HG03066 (cell line): ENCODE measurements at regions not wholly inside any gene's neighbourhood (a gene's known extent, or its start where the extent isn't known, plus 50 kb on each side); places are given as distances from the start of the nearest gene placed in this dataset.
"Not testable (repeated sequence)": the region's sequence is repeated elsewhere in the genome, so short reads cannot be mapped to it uniquely, and the experiment has no call there.

Experiments used
- ATAC-seq: cut with Tn5 transposase; IDR thresholded peaks from one replicate; pipeline ENCODE4 v1.9.1; 2021; ENCODE audit warnings: low read depth; ENCODE audit not compliant: unreplicated experiment

DNA sequence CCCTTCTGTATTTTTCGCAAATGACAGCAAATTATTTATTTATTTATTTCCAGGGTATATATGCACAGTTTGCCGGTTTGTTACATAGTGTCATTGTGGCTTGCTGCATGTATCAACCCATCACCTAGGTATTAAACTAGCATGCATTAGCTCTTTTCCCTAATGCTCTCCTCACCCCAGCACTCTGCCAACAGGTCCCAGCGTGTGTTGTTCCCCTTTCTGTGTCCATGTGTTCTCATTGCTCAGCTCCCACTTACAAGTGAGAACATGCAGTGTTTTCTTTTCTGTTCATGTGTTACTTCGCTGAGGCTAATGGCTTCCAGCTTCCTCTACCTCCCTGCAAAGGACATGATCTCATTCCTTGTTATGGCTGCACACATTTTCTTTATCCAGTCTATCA, 592.3 kb downstream of the TRIB2 start:
- ATAC-seq: no peak

GRCh38 chr2:13332060-13332459, 615.3 kb downstream of the TRIB2 start:
- ATAC-seq: no peak

DNA sequence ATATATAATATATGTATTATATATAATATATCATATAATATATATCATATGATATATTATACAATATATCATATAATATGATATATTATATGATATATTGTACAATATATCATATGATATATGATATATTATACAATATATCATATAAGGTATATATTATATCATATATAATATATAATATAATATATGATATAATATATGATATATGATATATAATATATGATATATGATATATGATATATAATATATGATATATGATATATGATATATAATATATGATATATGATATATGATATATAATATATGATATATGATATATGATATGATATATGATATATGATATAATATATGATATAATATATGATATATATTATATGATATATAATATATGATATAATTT, 617.3 kb downstream of the TRIB2 start:
- not testable (repeated sequence) for ATAC-seq

- no peak for ATAC-seq
These were observed 617.8 kb downstream of the TRIB2 start for GRCh38 chr2:13334545-13334944.

DNA sequence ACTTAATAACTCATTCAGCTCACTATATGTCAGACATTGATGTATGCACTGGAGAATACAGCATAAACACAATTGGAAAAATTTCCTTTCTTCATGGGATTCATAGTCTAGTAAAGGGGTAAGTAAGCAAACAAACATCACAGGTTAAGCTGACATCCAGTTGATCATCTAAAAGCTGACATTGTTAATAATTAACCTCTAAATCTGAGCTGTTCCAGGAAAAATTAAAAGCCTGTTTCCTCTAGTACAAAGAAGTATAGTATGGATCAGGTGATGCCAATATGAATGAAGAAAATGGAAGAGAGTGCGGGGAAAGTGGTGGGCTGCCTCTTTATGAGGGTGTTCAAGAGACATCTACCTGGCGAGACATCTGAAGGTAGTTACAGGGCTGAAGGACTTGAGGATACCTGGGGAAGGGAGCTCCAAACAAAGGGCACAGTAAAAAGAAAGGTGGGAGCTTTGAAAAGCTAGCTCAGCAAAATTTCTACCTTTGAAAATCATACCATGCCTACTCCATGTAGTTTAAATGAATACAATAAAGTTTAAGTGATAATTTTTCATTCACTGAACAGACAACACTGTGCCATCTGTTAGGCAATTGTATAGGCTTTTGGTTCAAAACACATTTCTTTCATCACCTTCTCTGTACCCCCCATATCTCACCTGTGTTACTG, 619.3 kb downstream of the TRIB2 start:
- ATAC-seq: no peak

DNA sequence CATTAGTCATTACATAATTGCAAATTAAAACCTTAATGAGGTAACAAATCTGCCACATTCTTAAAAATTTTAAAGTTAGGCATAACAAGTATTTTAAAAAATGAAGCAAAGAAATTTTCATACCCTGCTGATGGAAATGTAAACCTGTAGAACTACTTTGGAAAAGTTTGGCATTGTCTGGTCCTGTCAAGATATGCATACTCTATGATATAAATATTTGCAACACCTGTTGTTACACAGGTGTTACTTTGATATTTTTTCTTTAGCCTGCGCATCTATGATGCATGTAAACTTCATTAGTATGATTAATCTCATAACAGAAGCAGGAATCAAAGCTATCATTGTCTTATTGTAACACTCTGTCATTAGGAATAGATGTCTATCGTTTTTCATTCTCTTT, 634.3 kb downstream of the TRIB2 start:
- no peak for ATAC-seq

GRCh38 chr2:13353083-13353482, 636.3 kb downstream of the TRIB2 start:
- ATAC-seq: no peak

DNA sequence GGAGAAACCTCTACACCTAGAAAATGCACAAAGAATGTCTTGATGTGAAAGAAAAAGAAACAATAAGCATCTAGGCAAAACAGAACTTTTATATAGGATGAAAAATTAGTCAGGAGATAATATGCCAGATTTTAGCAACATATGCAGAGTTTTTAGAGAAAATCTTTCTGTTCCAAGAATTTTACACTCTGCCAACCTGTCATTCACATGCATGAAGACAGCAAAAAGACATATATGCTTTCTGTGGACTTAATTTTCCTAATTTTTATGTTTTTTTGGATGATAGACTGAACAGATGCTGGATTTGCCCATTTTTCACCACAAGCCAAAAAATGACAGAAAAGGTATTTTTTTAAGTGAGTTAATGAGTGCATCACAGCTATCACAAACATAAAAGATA, 637.3 kb downstream of the TRIB2 start:
- ATAC-seq: no peak

- ATAC-seq: not testable (repeated sequence)
These were observed 665.2 kb downstream of the TRIB2 start for GRCh38 chr2:13381928-13382327.

DNA sequence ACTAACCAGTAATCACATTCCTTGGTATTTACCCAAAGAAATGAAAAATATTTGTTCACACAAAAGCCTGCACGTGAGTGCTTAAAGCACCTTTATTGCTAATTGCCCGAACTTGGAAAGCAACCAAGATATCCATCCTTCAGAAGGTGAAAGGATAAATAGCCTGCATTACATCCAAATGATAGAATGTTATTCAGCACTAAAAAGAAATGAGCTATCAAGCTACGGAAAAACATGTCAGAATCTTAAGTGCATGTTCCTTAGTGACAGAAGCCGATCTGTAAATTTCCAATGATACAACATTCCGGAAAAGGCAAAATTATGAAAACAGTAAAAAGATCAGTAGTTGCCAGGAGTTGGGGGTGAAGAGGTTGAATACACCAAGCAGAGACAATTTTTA, 672.4 kb downstream of the TRIB2 start:
- not testable (repeated sequence) for ATAC-seq

DNA sequence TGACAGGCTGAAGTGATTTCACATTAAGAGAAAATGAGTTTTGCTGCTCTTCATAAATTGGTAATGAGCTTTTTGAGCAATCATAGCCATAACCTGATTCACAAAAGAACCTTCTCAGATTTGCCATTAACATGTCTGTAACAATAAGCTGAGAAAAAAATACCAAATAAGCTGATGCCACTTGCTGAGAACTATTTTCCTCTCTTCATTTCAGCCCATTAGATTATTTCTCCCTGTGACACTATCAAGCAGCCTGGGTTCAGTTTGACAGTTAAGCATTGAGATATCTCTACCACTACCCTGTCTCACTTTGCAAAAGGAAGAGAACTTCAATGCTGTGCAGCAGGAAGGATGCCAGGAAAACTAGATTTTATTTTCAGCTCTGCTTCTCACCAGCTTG, 673.9 kb downstream of the TRIB2 start:
- no peak for ATAC-seq

DNA sequence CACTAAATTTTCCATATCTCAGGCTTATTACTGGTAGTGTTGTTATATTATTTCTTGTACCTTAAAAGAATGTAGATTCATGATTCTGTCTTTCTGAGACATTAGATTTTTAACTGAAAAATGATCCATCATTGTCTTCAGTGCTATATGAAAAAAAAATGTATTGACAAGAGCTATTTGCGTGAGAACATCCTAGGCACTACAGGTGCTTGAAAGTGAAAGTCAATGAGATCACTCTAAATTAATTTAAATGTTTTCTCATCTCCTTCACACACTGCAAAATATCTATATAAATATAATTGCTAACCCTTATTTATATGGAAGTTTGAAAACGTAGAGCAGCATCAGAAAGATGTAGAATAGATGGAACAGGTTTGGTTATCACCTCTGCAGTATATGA, 684.6 kb downstream of the TRIB2 start:
- ATAC-seq: no peak

- ATAC-seq: no peak
These were observed 697.3 kb downstream of the TRIB2 start for GRCh38 chr2:13413989-13414388.

- ATAC-seq: no peak
These were observed 698.2 kb downstream of the TRIB2 start for GRCh38 chr2:13414897-13415296.

- no peak for ATAC-seq
These were observed 717.2 kb downstream of the TRIB2 start for GRCh38 chr2:13433954-13434353.

GRCh38 chr2:13443554-13444261, 727.0 kb downstream of the TRIB2 start:
- not testable (repeated sequence) for ATAC-seq

- ATAC-seq: no peak
These were observed 745.7 kb downstream of the TRIB2 start for GRCh38 chr2:13462464-13462863.

GRCh38 chr2:13466076-13466475, 749.3 kb downstream of the TRIB2 start:
- ATAC-seq: no peak

GRCh38 chr2:13474538-13474937, 757.8 kb downstream of the TRIB2 start:
- no peak for ATAC-seq

DNA sequence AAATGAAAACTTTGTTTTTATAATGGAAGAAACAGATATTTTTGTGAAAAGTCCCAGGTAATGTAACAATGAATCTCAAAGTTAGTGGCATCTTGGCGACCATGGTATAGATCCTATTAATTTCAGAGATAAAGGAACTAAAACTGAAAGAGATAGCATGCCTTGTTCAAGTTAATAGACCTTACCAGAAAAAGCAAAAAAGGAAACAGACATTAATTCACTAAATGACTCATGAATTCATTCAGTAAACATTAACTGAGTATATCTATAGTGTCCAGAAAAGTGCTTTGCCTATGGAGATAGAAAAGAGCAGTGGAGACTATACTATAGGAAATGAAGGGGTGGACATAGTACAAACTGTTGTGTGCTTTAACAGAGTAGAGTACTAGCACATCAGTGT, 763.3 kb downstream of the TRIB2 start:
- ATAC-seq: peak; percentile 68

DNA sequence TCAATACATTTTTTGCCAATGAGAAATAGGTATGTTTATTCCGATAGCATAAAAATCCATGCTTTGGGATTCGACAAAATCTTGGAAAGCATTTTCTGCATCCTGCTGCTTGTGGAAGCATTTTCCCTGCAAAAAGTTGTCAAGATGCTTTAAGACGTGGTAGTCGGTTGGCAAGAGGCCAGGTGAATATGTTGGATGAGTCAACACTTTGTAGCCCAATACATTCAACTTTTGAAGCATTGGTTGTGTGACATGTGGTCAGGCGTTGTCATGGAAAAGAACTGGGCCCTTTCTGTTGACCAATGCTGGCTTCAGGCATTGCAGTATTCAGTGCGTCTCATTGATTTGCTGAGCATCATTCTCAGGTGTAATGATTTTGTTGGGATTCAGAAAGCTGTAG, 764.5 kb downstream of the TRIB2 start:
- ATAC-seq: no peak

DNA sequence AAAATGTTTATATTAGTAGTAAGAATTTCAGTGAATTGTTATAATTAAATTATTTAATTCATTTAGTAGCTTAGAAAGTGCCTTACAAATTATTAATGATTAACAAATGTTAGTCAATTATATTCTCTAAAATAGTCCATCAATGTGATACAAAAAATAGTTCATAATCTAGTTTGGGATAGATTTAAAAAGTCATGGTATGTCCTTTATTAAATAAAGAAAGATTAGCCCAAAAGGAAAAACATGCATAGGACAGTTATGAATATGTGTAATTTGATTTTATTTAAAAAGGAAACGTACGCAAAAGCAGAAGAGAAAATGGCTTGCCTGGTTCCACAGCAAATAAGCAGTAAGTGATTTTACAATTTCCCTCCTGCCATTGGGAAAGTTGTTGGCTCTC, 768.5 kb downstream of the TRIB2 start:
- ATAC-seq: no peak
